BJ (cell line): ENCODE measurements at regions not wholly inside any gene's neighbourhood (a gene's known extent, or its start where the extent isn't known, plus 50 kb on each side); places are given as distances from the start of the nearest gene placed in this dataset.

Experiments
- CTCF ChIA-PET: fragments of 350-600 bp; formaldehyde crosslinking; extraction: SDS; loops from one replicate; lab custom pipeline; 2021; ENCODE audit warnings: antibody characterized with exemption, inconsistent platforms; lab: Yijun Ruan, JAX
- POLR2A ChIA-PET: fragments of 300-600 bp; sonication (Branson Sonifier 250); formaldehyde crosslinking; extraction: SDS; loops from one replicate; lab custom pipeline; 2021; ENCODE audit warnings: antibody characterized with exemption; lab: Charles Lee
- DNase-seq: peaks from one replicate; pipeline ENCODE4 v3.0.0-alpha.2; 2011; ENCODE audit warnings: low read depth
- H3K27me3 ChIP-seq: 2 replicates; pipeline ENCODE4 v1.6.0; 2011; ENCODE audit warnings: low read length; ENCODE audit not compliant: control insufficient read depth, insufficient read depth
- H3K36me3 ChIP-seq: 2 replicates; pipeline ENCODE4 v1.5.1; 2011; ENCODE audit warnings: low read length; ENCODE audit not compliant: control insufficient read depth, insufficient read depth
- H3K4me3 ChIP-seq: 2 replicates; pipeline ENCODE4 v1.5.1; 2011; ENCODE audit warnings: low read depth, mild to moderate bottlenecking, control low read depth, low read length
- CTCF ChIP-seq: IDR thresholded peaks from 2 replicates; pipeline ENCODE4 v1.5.1; 2011; ENCODE audit warnings: low read depth, mild to moderate bottlenecking, control low read depth, inconsistent platforms, low read length, moderate library complexity; ENCODE audit not compliant: insufficient read depth

- CTCF ChIA-PET, result no interaction called here
Observed at GRCh38 chr7:25998499-25998898, 153.5 kb upstream of the NFE2L3 start.

GRCh38 chr7:26000841-26001240, 151.2 kb upstream of the NFE2L3 start:
- Histone ChIP-seq H3K27me3 (no peaks in the 10 kb centered on the region), H3K4me3 (no peak overlapping the region), H3K36me3 (no peaks in the 10 kb centered on the region)
- ChIA-PET CTCF (no interaction called here), POLR2A (no interaction called here)
- DNase-seq, result no peak
- TF ChIP-seq CTCF, result no peak

More at GRCh38 chr7:25998499-25998898, 153.5 kb upstream of the NFE2L3 start:
- TF ChIP-seq CTCF, result no peak
- H3K27me3 ChIP-seq, result no peaks in the 10 kb centered on the region
- POLR2A ChIA-PET, result no interaction called here
- no peak overlapping the region for H3K4me3 ChIP-seq
- no peak for DNase-seq
- H3K36me3 ChIP-seq, result no peaks in the 10 kb centered on the region

GRCh38 chr7:26001662-26002244, 150.2 kb upstream of the NFE2L3 start:
- no peaks in the 10 kb centered on the region for H3K27me3 ChIP-seq
- no peak overlapping the region for H3K4me3 ChIP-seq
- no peaks in the 10 kb centered on the region for H3K36me3 ChIP-seq
- TF ChIP-seq CTCF, result no peak
- CTCF ChIA-PET, result no interaction called here
- POLR2A ChIA-PET, result no interaction called here
- DNase-seq, result no peak

- no peak for DNase-seq
- CTCF ChIA-PET, result no interaction called here
- no peak for TF ChIP-seq CTCF
- H3K27me3 ChIP-seq, result no peaks in the 10 kb centered on the region
- H3K4me3 ChIP-seq, result no peak overlapping the region
- no peaks in the 10 kb centered on the region for H3K36me3 ChIP-seq
- POLR2A ChIA-PET, result no interaction called here
Observed at GRCh38 chr7:26005683-26006410, 146.2 kb upstream of the NFE2L3 start.

- ChIA-PET POLR2A (no interaction called here), CTCF (no interaction called here)
- Histone ChIP-seq H3K36me3 (no peaks in the 10 kb centered on the region), H3K4me3 (no peak overlapping the region), H3K27me3 (no peaks in the 10 kb centered on the region)
- DNase-seq, result no peak
- no peak for TF ChIP-seq CTCF
Observed at GRCh38 chr7:26006426-26006825, 145.6 kb upstream of the NFE2L3 start.
